Endothelial cell of umbilical vein (primary cell): ENCODE measurements at regions not wholly inside any gene's neighbourhood (a gene's known extent, or its start where the extent isn't known, plus 50 kb on each side); places are given as distances from the start of the nearest gene placed in this dataset.

Experiments
- BruUV-seq: library from RNA; stranded (reverse); fragments of 400-500 nt; replicated peaks from 2 replicates; lab custom pipeline; 2021; lab: Mats Ljungman, UMichigan
- CTCF ChIA-PET: fragments of 300-600, 350-600 bp; sonication (Branson Sonifier 250); formaldehyde crosslinking; loops from one replicate; lab custom pipeline; 2021; ENCODE audit warnings: antibody characterized with exemption, inconsistent platforms; lab: Charles Lee
- POLR2A ChIA-PET: fragments of 300-600, 350-600 bp; sonication (Branson Sonifier 250); formaldehyde crosslinking; loops from one replicate; lab custom pipeline; 2021; ENCODE audit warnings: antibody characterized with exemption, inconsistent platforms; lab: Charles Lee
- DNase-seq: peaks from one replicate; pipeline ENCODE4 v3.0.0-alpha.2; 2011; ENCODE audit warnings: low read depth, low spot score
- FAIRE-seq: peaks from 2 replicates; lab custom pipeline; 2011; peaks lifted over from hg19 to GRCh38; lab: Jason Lieb, UNC
- H2AFZ ChIP-seq: 2 replicates; pipeline ENCODE4 v1.6.0; 2012; ENCODE audit warnings: low read depth, low read length, control low read depth, inconsistent platforms
- H3K27ac ChIP-seq: 2 replicates; pipeline ENCODE4 v1.5.1; 2011; ENCODE audit warnings: low read depth, mild to moderate bottlenecking, control low read depth, low read length, moderate library complexity; ENCODE audit not compliant: insufficient read depth
- H3K27me3 ChIP-seq, 2 experiments: 2 replicates each; pipeline versions ENCODE4 v1.6.0 to v1.6.1; 2011; ENCODE audit warnings: low read length in 2 of 2, mixed read lengths in 1 of 2; ENCODE audit not compliant: control insufficient read depth in 2 of 2, insufficient read depth in 2 of 2
- H3K36me3 ChIP-seq, 2 experiments: 2 replicates in 1 of 2; 3 replicates in 1 of 2; pipeline ENCODE4 v1.5.1; 2011; ENCODE audit warnings: low read length in 2 of 2, mild to moderate bottlenecking in 1 of 2, moderate library complexity in 1 of 2; ENCODE audit not compliant: control insufficient read depth in 2 of 2, insufficient read depth in 2 of 2; ENCODE audit errors: extremely low read depth in 1 of 2
- H3K4me1 ChIP-seq: 3 replicates; pipeline ENCODE4 v1.5.1; 2011; ENCODE audit warnings: mild to moderate bottlenecking, low read length; ENCODE audit not compliant: control insufficient read depth, insufficient read depth; ENCODE audit errors: extremely low read depth
- H3K4me2 ChIP-seq: 2 replicates; pipeline ENCODE4 v1.6.1; 2011; ENCODE audit warnings: low read length, control low read depth, mixed read lengths; ENCODE audit not compliant: insufficient read depth
- H3K4me3 ChIP-seq, 3 experiments: fragments of 200-600 bp in 1 of 3; sonication (generic), shearing (Covaris generic) in 1 of 3; replicated peaks in 1 of 3; 2 replicates each; pipeline ENCODE4 v1.5.1; 2011 to 2016; ENCODE audit warnings: control low read depth in 3 of 3, low read length in 3 of 3, mild to moderate bottlenecking in 2 of 3, inconsistent platforms in 1 of 3, low read depth in 1 of 3, moderate library complexity in 1 of 3; ENCODE audit not compliant: insufficient read depth in 1 of 3
- H3K79me2 ChIP-seq: 2 replicates; pipeline ENCODE4 v1.6.0; 2012; ENCODE audit warnings: low read length, inconsistent platforms; ENCODE audit not compliant: control insufficient read depth, insufficient read depth
- H3K9ac ChIP-seq: replicated peaks from 2 replicates; pipeline ENCODE3; 2011; ENCODE audit warnings: low read length, control low read depth; ENCODE audit not compliant: insufficient read depth; ENCODE audit errors: extremely low read depth
- H3K9me1 ChIP-seq: replicated peaks from 3 replicates; pipeline ENCODE4 v1.6.0; 2011; ENCODE audit warnings: mild to moderate bottlenecking, low read length; ENCODE audit not compliant: control insufficient read depth, insufficient read depth; ENCODE audit errors: extremely low read depth
- H3K9me3 ChIP-seq: replicated peaks from 2 replicates; pipeline ENCODE4 v1.5.1; 2012; ENCODE audit warnings: low read length, inconsistent platforms; ENCODE audit not compliant: control insufficient read depth, insufficient read depth
- H4K20me1 ChIP-seq: replicated peaks from 2 replicates; pipeline ENCODE3; 2011; ENCODE audit warnings: mild to moderate bottlenecking, low read length; ENCODE audit not compliant: control insufficient read depth, insufficient read depth; ENCODE audit errors: extremely low read depth
- FOS ChIP-seq: IDR thresholded peaks from 2 replicates; pipeline ENCODE4 v1.6.1; 2011; ENCODE audit warnings: mild to moderate bottlenecking, low read length, moderate library complexity, borderline replicate concordance; ENCODE audit not compliant: insufficient read depth
- GATA2 ChIP-seq: IDR thresholded peaks from 2 replicates; pipeline ENCODE4 v1.7.0; 2011; ENCODE audit warnings: low read depth, mild to moderate bottlenecking, moderate library complexity, mixed read lengths, low read length; ENCODE audit not compliant: insufficient read length, insufficient read depth
- JUN ChIP-seq: IDR thresholded peaks from 2 replicates; pipeline ENCODE4 v1.6.1; 2011; ENCODE audit warnings: borderline replicate concordance, low read depth; ENCODE audit not compliant: insufficient read length, insufficient read depth
- MYC ChIP-seq: IDR thresholded peaks from one replicate; pipeline ENCODE4 v1.6.1; 2011; ENCODE audit warnings: mild to moderate bottlenecking, low read depth, low read length
- POLR2A ChIP-seq: IDR thresholded peaks from 2 replicates; pipeline ENCODE4 v1.6.1; 2012; ENCODE audit warnings: low read depth, mild to moderate bottlenecking, control low read depth, low read length
- POLR2AphosphoS5 ChIP-seq: IDR thresholded peaks from 2 replicates; pipeline ENCODE4 v1.6.1; 2012; ENCODE audit warnings: low read depth, mild to moderate bottlenecking, control low read depth, low read length, moderate library complexity; ENCODE audit not compliant: insufficient read depth
- dilution Hi-C: fragments of 300-500 bp; cut with MboI; formaldehyde crosslinking; loops from one replicate; pipeline ENCODE4 v1.15.0; 2019; ENCODE audit warnings: low sequenced_read_pairs; ENCODE audit not compliant: extremely low pct_ligation_motif_present
- intact Hi-C: fragments of 100-400 bp; cut with micrococcal nuclease; formaldehyde crosslinking; loops from one replicate; pipeline ENCODE4 v1.10.0; 2022
- TF ChIP-seq, protein P1 (sequence below), 2 donors: IDR thresholded peaks; 1 replicate in 1 of 2; 2 replicates in 1 of 2; pipeline ENCODE4 v1.5.1; 2011; ENCODE audit warnings: low read length in 2 of 2, mild to moderate bottlenecking in 2 of 2, moderate library complexity in 2 of 2, control low read depth in 1 of 2, inconsistent platforms in 1 of 2, low read depth in 1 of 2; ENCODE audit not compliant: insufficient read depth in 1 of 2; ENCODE audit errors: extremely low read depth in 1 of 2

DNA sequence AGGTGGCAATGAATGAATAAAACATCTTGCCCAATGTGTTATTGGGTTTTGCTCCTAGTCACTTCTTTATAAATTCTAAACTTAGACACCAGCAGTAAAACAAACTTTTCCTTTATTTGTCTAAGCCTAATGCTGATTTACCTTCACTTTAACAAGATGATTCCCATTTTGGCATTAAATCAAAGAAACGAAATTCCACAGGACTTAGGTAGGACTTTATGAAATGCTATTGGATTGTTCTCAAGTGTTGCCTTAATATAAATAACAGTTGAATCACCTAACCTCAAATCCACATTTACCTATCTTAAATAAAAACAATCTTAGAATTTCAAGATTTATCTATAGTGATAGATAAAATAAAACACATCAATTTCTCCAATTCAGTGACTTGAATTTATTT, 831.8 kb downstream of the EPHA7 start:
- Histone ChIP-seq H3K9ac (no peak overlapping the region), H3K36me3 (no peaks in the 10 kb centered on the region), H3K27me3 (no peaks in the 10 kb centered on the region), H3K79me2 (no peaks in the 10 kb centered on the region), H3K27ac (no peak overlapping the region), H2AFZ (no peak overlapping the region), H3K4me3 (no peak overlapping the region), H4K20me1 (no peaks in the 10 kb centered on the region), H3K4me1 (no peaks in the 10 kb centered on the region), H3K4me2 (no peak overlapping the region), H3K9me1 (no peaks in the 10 kb centered on the region), H3K9me3 (no peaks in the 10 kb centered on the region)
- dilution Hi-C loops (no loop called here), intact Hi-C loops (no loop called here)
- ChIA-PET POLR2A (no interaction called here), CTCF (no interaction called here)
- FAIRE-seq (no peak), DNase-seq (no peak)
- no peak for TF ChIP-seq MYC
- no peak for TF ChIP-seq JUN
- TF ChIP-seq POLR2A: no peak
- TF ChIP-seq, protein P1, sequence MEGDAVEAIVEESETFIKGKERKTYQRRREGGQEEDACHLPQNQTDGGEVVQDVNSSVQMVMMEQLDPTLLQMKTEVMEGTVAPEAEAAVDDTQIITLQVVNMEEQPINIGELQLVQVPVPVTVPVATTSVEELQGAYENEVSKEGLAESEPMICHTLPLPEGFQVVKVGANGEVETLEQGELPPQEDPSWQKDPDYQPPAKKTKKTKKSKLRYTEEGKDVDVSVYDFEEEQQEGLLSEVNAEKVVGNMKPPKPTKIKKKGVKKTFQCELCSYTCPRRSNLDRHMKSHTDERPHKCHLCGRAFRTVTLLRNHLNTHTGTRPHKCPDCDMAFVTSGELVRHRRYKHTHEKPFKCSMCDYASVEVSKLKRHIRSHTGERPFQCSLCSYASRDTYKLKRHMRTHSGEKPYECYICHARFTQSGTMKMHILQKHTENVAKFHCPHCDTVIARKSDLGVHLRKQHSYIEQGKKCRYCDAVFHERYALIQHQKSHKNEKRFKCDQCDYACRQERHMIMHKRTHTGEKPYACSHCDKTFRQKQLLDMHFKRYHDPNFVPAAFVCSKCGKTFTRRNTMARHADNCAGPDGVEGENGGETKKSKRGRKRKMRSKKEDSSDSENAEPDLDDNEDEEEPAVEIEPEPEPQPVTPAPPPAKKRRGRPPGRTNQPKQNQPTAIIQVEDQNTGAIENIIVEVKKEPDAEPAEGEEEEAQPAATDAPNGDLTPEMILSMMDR (IDR thresholded peaks at IDR 0.05; ENCODE audit: extremely low read depth in 1 of 2, insufficient read depth in 1 of 2, low read depth in 1 of 2, low read length in 2 of 2): no peak
- no peak for TF ChIP-seq FOS
- TF ChIP-seq POLR2AphosphoS5: no peak
- no peak for TF ChIP-seq GATA2
- no TSS peak for BruUV-seq
